Left hindlimb (tissue), 1 donor: ENCODE measurements at regions not wholly inside any gene's neighbourhood (a gene's known extent, or its start where the extent isn't known, plus 50 kb on each side); places are given as distances from the start of the nearest gene placed in this dataset.
"Not testable (repeated sequence)": the region's sequence is repeated elsewhere in the genome, so short reads cannot be mapped to it uniquely, and the experiment has no call there.

Experiments used
- DNase-seq: peaks from one replicate; pipeline ENCODE4 v3.0.0-alpha.2; 2018

DNA sequence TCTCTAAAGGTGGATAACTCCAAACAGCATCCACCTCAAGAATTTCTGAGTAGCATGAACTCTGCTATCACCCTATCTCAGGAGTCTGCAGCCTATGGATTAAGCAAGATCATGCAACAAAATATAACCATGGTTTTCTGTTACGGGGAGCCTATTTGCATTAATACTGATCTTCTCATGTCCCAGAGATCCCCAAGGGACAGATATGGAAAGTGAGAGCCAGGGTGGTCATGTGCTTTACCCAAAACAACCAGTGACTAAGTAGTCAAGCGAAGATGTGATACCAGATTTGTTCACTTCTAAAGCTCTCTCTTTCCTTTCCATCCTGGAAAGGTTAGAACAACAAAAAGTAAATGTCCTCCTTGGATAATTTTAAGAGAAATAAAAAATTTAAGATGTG, 125.1 kb downstream of the PRRX1 start:
- DNase-seq, result no peak

DNA sequence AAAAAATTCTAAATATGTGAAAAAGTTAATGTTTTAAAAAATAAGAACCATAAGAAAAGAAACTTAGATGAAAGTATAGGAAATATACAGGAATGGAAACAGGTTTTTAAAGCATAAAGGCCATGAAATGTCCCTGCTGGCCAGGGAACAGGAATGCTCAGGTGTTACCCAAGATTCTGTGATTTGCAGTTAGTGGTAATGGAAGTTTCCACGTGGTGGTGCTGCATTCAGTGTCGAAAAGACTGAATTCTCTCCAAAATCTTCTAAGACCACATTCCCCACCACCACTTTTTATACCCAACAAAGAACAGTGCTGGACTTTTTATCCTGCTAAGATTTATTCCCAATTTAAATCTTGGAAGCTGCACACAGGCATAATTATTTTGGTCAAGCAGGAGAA, 126.2 kb downstream of the PRRX1 start:
- no peak for DNase-seq

DNA sequence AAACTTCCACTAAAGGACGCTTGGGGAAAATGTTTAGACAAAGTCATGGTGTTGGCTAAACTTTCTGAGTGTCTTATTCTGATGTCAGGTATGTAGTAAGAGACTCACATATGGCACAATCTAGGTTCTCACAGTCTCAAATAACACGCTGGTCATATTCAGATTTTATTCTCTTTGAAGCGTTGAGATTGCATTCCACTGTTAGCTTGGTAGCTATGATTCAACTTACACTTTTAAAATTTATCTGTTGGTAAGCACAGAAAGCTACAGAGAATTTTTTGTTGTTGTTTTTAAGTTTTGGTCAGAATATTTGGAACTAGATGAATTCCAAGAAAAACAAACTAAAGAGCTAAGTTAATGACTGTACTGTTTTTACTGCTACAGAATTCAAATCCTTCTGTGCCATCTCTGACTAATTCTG, 126.7 kb downstream of the PRRX1 start:
- DNase-seq, result no peak

DNA sequence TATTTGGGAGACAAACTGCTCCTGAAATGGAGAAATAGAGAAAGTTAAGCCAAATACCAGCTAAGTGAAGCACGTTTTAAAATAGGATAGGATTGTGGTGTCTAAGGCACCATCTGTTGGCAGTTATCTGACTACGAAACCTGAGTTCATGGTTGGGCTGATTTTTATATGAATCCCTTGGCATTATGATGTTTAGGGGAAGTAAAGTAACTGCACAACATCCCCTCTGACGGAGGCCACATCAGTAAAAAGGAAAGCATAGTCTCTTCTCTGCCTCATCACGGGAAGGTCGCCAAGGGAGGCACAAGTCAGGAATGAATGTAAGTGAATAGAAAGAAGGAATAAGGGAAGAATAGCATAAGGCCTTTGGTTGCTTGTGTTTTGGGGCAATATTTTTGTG, 128.0 kb downstream of the PRRX1 start:
- no peak for DNase-seq

DNA sequence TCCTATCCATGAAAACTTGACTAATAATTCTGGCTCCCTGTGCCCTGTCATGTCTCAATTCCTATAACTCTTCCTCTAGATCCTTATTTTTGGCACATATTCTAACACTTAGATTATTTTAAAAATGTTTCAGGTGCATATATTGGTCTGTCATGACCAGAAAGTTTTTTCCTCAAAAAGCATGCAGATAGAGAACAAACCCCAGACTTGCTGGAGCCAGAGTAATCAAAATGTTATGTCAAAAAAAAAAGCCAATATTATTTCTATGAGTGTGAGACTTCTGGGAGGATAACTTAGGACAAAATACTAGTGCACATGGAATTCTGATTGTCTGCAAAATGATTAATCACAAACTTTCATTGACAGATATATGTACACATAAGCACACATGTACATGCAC, 135.1 kb upstream of the MROH9 start:
- no peak for DNase-seq

DNA sequence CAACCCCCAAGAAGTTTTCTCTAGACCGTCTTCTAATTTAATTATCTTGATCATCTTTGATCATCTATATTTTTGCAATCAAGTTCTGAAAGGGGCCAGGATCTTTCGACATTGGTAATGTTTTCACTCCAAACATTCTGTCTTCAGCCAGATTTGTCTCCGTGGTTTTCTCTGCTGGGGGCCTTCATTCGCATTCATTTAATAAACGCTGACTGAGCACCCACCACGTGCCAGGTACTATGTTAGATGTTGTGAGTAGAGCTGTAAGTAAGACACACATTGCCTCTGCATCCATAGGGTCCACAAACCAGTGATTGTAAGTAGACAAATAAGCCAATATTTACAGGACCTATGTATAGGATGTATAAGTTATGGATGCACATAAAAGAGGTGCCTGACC, 134.5 kb upstream of the MROH9 start:
- DNase-seq, result no peak

DNA sequence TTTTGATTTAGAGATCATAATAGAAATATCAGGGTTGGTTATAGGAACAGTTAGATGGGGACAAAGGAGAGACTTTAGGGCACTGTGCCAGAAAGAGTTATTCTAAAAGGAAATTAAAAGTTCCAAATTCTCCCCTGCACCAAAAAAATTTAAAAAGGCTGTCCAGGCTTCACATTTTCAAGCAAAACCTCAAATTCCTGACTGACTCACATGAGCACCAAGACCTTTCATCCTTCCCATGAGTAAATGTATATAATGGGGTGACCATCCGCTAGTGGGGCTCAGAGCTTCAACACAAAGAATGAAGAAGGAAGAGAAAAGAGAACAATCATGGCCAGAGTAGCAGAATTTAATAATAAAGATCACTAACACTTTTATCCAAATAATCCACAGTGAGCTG, 131.6 kb upstream of the MROH9 start:
- no peak for DNase-seq

DNA sequence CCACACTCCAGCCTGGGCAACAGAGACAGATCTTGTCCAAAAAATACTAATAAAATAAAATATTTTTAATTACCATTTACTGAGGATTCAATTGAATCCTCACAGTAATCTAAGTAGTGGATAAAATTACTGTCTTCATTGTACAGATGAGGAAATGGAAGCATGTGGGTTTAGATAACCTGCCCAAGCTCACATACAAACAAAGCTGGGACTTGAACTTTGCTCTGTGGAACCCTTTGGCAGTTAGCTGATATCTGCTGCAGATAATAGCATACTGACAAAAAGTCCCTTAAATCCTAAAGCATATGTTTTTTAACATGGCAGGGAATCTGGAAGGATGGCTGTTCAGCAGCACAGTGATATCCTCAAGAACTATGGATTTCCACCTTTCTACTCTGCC, 130.9 kb upstream of the MROH9 start:
- no peak for DNase-seq

DNA sequence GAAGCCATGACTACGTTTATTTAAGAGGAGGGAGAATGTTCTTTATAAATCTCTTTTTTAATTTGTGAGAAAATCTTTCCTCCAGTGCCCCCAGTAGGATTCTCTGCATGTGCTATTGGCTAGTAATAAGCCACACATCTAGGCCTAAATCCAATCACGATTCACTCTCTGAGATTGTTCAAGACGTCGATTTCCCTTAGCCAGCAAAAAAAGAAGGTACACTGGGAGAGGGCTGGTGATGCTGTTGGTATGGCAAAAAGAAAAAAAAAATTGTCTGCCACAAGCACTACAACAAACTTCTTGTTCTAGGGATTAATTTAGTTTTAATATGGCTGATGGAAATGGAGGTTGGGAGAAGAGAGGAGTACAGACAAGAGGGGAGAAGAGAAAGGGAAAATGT, 130.5 kb upstream of the MROH9 start:
- DNase-seq, result no peak

DNA sequence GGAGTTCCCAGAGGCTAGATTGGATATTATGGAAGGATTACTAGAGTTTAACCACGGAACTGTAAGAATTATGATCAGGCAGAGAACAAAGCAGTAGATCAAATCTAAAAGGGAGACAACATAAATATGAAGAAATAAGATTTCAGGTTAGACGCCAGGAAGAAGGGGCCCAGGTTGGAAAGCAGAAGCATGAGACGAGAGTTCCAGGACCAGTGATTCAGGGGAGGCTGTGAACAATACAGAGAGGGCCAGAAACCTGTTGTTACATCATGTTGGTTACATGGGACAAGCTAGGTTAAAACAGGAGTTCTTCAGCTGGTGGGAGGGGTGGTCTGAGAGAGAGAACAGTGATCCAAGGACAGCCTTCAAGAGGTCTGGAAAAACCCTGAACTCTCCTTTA, 128.4 kb upstream of the MROH9 start:
- peak; percentile 70 for DNase-seq

DNA sequence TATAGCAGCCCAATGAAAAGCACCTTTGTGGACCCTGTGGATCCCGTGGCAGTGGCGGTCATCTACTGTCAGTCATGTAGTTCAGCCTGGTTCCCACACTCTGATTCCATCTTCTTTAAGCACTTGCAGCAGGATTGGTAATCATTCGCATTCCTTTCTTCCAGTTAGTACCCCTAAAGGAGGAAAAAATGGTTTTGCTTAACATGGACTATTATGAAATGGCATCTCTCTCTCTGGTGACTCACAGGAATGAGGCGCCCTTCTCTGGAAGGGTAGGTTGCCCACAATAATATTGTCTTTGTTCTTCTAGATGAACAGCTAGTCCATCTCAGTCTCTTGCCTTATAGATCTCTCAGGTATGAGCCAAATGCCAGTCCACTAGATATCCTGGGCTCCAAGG, 127.9 kb upstream of the MROH9 start:
- no peak for DNase-seq

DNA sequence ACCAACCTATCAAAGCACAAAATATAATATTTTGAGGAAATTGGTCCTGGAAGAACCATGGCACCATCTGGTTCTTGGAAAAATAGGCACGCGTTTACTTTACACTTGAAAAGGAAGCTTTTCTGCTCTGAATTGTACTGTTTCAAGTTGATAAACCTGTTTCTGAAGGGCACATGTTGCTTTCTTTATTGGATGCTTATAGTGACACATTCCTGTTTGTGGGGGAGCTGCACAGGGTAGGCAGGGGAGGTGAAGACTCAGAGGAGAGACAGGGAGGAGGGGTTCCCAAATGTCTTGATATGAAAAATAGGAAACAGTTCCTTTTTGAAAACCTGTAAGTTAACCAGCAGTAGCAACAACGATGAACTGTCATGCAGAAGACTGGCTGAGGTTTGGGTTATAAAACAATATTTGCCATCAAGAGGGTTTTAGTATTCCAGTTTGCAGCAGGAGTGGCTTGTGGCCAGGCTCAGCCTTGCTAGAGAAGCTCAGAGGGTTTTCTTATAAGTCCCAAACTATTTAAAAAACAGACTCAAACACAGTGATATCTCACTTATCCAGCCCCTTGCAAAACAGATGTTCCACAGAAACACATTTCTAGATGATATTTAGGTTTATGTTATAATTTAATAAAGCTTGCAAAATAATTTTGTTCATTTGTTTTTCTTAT, 127.0 kb upstream of the MROH9 start:
- DNase-seq, result no peak

DNA sequence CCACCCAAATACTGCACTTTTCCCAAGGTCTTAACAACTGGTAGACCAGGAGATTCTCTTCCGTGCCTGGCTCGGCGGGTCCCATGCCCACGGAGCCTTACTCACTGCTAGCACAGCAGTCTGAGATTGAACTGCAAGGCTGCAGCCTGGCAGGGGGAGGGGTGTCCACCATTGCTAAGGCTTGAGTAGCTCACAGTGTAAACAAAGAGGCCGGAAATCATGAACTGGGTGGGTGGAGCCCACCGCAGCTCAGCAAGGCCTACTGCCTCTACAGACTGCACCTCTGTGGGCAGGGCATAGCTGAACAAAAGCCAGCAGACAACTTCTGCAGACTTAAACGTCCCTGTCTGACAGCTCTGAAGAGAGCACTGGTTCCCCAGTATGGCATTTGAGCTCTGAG, 124.3 kb upstream of the MROH9 start:
- DNase-seq, result not testable (repeated sequence)

DNA sequence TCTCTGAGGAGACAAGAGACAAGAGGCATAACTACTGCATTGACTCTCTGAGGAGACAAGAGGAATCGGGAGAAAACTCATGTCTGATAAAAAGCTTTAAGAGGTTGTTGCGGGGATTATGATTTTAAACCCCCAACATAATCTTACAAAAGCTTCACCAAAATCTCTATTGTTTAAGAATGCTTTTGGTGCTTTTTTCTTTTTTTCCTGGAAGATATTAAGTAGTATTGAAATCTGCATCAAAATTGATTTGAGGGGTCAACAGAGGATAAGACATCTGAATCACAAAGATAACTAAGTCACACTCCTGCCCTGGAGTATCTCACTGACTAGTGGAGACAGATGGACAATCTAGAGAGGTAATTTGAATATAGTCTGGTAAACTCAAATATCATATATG, 115.6 kb upstream of the MROH9 start:
- DNase-seq, result no peak

DNA sequence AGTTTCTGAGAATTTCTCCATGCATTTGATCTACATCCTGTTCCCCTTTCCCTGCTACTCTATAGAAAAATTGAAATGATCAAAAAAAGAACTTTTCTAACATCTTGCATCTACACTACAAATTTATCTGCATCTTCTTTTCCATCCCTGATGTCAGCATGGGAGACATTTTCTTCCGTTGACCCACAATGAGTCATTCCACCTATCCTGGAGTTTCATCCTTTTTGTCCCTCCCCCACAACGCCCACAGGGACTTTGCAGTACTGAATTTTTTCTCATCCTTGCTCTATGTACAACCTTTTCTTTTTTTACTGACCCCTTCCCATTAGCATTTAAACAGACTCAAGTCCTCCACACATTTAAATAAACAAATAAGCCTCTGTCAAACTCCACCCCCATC, 112.2 kb upstream of the MROH9 start:
- no peak for DNase-seq

DNA sequence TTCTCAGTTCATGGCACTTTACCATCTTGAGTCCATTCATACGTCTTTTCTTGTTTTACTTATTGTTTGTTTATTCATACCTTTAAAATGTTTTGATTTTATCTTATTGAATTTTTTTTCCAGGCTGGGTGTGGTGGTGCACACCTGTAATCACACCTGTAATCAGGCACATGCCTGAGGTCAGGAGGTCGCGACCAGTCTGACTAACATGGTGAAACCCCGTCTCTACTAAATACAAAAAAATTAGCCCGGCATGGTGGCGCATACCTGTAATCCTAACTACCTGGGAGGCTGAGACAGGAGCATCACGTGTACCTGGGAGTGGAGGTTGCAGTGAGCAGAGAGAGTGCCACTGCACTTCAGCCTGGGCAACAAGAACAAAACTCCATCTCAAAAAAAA, 104.1 kb upstream of the MROH9 start:
- no peak for DNase-seq

DNA sequence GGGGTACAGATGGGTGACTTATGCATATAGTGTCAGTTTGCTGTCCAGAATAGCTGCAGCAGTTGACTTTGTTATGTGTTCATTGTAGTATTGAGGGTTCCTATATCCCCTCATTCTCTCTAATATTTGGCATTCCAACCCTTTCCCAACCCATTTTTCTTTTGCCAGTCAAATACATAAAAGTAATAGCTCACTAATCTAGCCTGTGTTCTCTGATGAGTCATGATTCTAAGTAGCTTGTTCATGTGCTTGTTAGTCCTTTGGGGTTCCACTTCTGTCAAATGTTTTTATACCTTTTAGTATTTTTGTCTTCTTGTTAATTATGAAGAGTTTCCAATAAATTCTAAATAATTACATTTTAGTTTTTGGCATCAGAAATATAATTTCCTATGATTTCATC, 99.2 kb upstream of the MROH9 start:
- DNase-seq, result no peak

DNA sequence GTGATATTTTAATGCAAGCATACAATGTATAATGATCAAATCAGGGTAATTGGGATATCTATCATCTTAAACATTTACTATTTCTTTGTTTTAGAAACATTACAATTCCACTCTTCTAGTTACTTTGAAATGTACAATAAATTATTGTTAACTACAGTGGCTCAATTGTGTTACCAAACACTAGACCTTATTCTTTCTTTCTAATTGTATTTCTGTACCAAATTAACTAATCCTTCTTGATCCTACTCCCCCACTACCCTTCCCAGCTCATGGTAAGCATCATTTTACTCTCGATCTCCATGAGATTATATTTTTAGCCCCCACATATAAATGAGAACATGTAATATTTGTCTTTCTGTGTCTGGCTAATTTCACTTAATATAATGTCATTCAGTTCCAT, 95.0 kb upstream of the MROH9 start:
- no peak for DNase-seq

DNA sequence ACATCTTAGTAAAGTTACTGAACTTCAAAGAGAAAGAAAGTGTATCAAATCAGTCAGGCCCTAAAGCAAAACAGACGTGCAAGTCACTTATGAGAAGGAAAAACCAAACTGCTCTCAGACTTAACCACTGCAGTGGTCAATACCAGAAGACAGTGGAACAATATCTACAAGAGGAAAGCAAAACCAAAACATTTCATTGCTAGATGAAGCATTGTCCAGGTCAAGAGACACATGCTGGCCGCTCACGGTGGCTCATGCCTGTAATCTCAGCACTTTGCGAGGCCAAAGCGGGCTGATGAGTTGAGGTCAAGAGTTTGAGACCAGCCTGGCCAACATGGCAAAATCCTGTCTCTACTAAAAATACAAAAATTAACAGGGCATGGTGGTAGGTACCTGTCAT, 82.0 kb upstream of the MROH9 start:
- DNase-seq, result no peak

DNA sequence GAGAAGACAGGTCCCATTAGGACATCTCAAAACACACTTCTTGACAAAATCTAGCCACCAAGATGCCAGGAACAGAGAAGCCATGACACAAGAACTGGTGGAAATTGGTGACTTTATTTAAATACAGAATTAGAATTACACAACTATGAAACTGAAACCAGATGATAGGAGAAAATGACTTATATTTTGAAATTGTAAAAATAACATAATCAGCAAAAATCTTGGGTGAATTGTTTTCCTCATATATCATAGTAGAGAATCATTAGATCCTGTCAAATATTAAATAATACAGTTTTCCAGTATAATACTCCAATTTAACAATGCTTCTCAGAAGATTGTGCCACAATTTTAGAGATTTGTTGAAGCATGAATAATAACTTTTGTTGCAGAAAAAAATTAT, 81.5 kb upstream of the MROH9 start:
- no peak for DNase-seq

DNA sequence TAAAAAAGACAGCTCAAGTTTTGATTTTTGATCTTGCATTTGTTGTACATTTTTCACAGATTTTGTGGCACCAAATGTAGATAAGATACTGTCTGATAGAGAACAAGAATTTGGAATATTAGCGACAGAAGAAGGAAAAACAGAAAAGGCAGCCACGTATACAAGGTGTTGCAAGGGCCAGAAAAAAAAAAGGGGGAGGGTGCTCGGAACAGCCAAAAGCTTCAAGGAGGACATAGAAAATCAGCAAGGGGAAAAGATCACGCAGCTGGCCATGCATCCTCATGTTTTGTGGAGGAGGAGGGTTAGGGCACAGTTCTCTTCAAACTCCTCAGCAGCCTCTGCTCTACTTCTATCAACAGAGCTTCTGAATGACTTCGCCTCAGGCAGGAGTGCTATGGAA, 80.7 kb upstream of the MROH9 start:
- no peak for DNase-seq

DNA sequence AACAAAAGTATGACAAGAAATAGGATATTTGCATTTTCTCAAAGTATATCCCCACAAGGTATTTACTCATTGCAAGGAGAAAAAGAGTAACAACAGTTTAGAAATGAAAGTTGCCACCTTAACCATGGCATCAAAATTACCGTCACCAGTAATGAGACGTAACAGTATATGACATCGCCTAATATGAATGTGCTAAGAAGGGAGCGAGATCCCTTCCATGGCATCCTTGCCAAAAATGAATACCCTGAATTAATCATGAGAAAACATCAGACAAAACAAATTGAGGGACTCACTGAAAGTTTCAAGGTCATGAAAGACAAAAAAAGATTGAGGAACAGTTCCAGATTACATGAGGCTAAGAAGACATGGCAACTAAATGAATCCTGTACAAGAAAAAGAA, 78.9 kb upstream of the MROH9 start:
- no peak for DNase-seq

DNA sequence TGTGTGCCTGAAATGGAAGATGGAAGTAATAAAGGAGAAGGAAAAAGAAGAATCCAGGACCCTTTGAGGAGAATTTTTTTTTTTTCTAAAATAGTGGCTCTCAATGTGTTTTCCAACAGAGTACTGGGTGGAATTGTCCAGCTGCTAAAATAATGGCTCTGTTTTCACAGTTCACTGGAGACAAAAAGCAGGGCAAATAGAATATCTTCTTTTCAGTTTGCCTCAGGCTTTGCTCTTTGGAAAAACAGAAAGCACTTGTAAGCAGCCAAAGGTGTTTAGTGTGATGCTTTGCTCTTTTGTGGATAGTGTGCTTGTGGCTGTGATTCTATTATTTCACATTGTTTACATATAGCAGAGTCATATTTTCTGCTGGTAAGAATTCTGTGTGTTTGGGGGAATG, 77.4 kb upstream of the MROH9 start:
- no peak for DNase-seq

DNA sequence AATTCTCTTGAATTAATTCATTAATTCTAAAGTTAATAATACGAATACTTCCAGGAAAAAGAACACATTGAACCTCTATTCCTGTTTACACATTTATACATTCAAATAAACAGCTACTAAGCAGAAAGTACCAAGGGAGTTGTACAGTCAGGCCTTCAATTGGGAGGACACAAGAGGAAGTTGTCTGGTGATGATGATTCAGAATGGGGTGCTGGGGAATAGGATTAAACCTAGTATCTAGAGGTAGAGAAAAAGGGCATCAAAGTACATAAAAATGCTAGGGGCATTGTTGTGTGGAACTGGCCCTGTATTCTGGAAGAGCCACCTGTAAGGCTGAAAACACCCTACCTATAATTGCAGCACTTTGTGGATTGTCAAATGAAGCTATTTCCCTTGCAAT, 71.7 kb upstream of the MROH9 start:
- DNase-seq, result no peak

DNA sequence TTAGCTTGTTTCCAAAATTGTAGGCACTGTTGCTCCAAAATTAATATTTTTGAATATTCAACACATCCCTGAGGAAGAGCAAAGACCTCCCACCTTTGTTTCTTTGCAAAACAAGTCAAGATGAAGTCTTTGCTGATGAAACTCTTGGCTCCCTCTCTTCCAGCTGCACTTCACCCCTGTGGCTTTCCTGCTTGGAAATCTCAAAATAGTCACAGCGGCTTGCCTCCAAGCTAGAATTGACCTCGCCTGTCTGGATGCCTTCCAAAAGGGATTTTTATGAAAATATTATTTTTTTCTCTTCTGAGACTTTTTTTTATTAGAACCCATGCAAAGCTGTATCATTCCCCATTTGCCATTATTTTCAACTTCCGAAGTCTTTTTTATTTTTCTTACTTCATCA, 71.1 kb upstream of the MROH9 start:
- peak; percentile 60 for DNase-seq
